Fibroblast of mammary gland (primary cell): ENCODE measurements at regions not wholly inside any gene's neighbourhood (a gene's known extent, or its start where the extent isn't known, plus 50 kb on each side); places are given as distances from the start of the nearest gene placed in this dataset.

Source experiments
- DNase-seq: peaks from one replicate; pipeline ENCODE4 v3.0.0-alpha.2; 2010; ENCODE audit warnings: low read depth
- H3K4me3 ChIP-seq: 2 replicates; pipeline ENCODE4 v1.5.1; 2011; ENCODE audit warnings: low read depth, mild to moderate bottlenecking, low read length, moderate library complexity; ENCODE audit not compliant: control insufficient read depth
- CTCF ChIP-seq: conservative IDR thresholded peaks from 2 replicates; pipeline ENCODE4 v1.5.1; 2011; ENCODE audit warnings: low read depth, low read length, inconsistent platforms; ENCODE audit not compliant: control insufficient read depth, insufficient read depth

DNA sequence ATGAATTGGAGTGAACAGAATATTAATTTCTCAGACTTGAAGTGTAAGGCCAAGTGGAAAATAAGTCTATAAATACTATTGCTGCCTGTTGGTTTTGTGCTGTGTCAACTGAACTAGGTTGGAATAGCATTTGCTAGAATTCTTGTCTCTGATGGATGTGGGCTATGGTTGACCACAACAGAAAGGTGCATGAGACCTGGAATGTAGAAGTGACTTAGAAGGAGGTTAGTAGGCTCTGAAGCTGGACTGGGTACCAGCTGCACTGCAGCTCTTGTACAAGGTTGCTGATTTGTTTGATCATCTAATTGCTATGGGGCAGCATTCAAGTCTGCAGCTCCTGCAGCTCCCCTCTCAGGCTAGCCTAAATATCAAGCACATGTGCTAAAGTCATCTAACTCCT, 479.0 kb upstream of the NRSN1 start:
- DNase-seq: no peak
- TF ChIP-seq CTCF: no peak

GRCh38 chr6:23650676-23651075, 475.3 kb upstream of the NRSN1 start:
- no peak overlapping the region for H3K4me3 ChIP-seq
- TF ChIP-seq CTCF: no peak
- DNase-seq: no peak

More for the DNA sequence above, 479.0 kb upstream of the NRSN1 start:
- no peak overlapping the region for H3K4me3 ChIP-seq

- no peak overlapping the region for H3K4me3 ChIP-seq
- no peak for DNase-seq
- no peak for TF ChIP-seq CTCF
These were observed 471.3 kb upstream of the NRSN1 start for GRCh38 chr6:23654745-23655144.

DNA sequence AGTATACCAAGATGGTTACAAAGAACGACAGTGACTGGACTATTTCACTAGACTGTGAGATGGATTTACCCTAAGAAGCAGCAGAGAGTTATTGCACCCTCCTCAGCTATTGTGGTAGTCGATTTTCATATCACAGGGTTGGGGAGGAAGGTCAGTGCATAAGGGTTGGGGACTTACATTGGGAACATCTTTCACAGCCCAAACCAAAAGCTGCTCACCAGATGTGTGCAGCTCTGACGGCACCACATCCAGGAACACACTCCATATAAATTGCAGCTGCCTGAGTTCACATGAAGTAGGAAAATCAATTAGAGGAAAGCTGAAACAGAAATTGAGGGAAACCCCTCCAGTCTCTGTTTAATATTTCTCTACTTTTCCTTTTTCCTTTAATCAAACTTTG, 470.5 kb upstream of the NRSN1 start:
- no peak for DNase-seq
- TF ChIP-seq CTCF: no peak
- no peak overlapping the region for H3K4me3 ChIP-seq

DNA sequence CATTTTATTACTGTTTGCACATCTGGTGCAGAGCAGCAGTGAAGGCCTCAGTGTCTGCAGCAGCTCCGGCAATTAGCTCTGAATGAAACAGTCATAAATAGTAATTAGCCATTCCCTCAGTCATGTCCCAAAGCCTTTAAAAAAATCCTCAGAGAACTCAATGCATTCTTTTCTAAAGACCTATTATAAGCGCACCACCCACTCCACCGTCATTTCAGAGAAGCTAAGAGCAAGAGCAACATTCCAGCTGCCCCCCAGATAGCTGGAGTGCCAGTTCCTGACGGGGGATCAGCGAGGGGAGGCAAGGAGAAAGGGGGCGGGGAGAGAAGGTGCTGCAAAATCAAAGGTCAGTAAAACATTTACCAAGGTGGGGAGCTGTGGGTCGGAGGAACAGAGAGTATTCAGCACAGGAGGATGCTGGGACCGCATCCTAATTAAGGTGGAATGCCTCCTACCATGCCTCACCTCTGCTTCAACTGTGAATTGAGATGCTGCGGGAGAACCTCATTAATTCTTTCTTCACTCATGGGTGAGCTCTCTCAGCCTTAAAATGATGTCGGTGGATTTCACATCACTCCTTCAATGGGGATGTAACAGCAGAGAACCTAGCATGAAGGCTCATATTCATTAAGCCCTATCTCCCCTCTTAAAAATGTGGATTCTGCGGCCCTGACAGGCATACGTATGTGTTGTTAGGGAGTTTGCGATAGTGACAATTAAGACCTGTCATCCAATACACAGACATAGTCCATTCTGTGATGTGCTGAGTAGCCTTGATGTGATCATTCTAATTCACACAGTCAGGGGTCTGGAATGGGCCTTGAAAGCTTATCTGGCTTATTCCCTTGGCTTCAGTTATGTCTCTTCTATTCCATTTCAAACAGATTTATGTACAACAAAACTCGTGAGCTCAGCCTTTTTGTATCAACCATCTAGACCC, 469.5 kb upstream of the NRSN1 start:
- H3K4me3 ChIP-seq: no peak overlapping the region
- TF ChIP-seq CTCF: no peak
- no peak for DNase-seq

DNA sequence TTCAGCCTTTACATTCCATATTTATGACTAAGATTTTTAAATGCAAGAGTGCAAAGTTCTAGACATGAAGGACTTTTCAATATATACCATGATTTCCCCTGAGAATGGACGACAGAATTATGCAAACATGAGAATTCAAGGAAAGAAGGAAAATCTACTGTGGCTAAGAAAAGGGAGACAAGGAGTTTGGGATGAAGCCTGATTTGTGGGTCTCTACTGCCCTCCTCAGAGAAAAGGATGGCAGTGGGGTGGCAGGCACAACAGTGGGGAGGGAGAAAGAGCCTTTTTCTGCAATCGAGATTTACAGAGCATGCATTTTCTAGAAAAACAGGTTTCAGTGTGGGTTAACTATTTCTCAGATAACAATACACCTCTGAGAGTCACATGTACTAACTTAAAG, 466.9 kb upstream of the NRSN1 start:
- no peak overlapping the region for H3K4me3 ChIP-seq
- TF ChIP-seq CTCF: peak; percentile 57
- DNase-seq: peak; percentile 25

DNA sequence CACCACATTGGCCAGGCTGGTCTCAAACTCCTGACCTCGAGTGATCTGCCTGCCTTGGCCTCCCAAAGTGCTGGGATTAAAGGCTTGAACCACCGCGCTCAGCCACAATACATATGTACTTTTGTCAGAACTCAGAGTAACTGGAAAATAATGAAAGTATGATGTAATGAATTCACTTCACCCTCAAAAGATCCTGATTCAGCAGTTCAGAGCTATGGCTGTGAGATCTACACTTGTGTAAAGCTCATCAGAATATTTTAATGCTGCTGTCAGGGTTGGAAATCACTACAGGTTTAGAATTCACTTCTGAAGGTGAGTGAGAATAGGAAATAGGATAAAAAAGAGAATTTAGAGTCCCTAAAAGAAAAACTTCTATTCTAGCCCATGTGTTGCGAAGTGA, 464.5 kb upstream of the NRSN1 start:
- no peak overlapping the region for H3K4me3 ChIP-seq
- no peak for TF ChIP-seq CTCF
- DNase-seq: no peak
